Common myeloid progenitor, CD34-positive (primary cell): ENCODE measurements at regions not wholly inside any gene's neighbourhood (a gene's known extent, or its start where the extent isn't known, plus 50 kb on each side); places are given as distances from the start of the nearest gene placed in this dataset.

Experiments used
- CTCF ChIA-PET: fragments of 350-600 bp; sonication (Branson Sonifier 250); formaldehyde crosslinking; loops from one replicate; lab custom pipeline; 2021; ENCODE audit warnings: antibody characterized with exemption; lab: Charles Lee
- POLR2A ChIA-PET: fragments of 350-600 bp; sonication (Branson Sonifier 250); formaldehyde crosslinking; loops from one replicate; lab custom pipeline; 2021; ENCODE audit warnings: antibody characterized with exemption; lab: Charles Lee
- DNase-seq, 3 donors: peaks; one replicate each; pipeline versions ENCODE4 v3.0.0 to v3.0.0-alpha.2; 2013
- H3K27ac ChIP-seq, 2 experiments: 1 replicate in 1 of 2; 2 replicates in 1 of 2; pipeline ENCODE4 v1.7.0; 2013; ENCODE audit warnings: inconsistent platforms in 2 of 2, low read length in 2 of 2, mild to moderate bottlenecking in 2 of 2, low read depth in 1 of 2, moderate library complexity in 1 of 2; ENCODE audit not compliant: severe bottlenecking in 2 of 2, insufficient read depth in 1 of 2, poor library complexity in 1 of 2
- H3K27me3 ChIP-seq, 5 experiments: replicated peaks in 2 of 5; 1 replicate in 3 of 5; 2 replicates in 2 of 5; pipeline versions ENCODE4 v1.6.1 to v1.7.0; 2013; ENCODE audit warnings: low read length in 4 of 5, mild to moderate bottlenecking in 2 of 5, moderate library complexity in 2 of 5, inconsistent platforms in 1 of 5; ENCODE audit not compliant: insufficient read depth in 5 of 5, control insufficient read depth in 4 of 5
- H3K36me3 ChIP-seq, 4 experiments: 1 replicate in 2 of 4; 2 replicates in 2 of 4; pipeline versions ENCODE4 v1.6.1 to v1.7.0; 2013; ENCODE audit warnings: low read length in 3 of 4, control low read depth in 1 of 4, mild to moderate bottlenecking in 1 of 4; ENCODE audit not compliant: control insufficient read depth in 4 of 4, insufficient read depth in 4 of 4
- H3K4me1 ChIP-seq, 4 experiments: 1 replicate in 3 of 4; 2 replicates in 1 of 4; pipeline versions ENCODE4 v1.6.1 to v1.7.1; 2013; ENCODE audit warnings: low read length in 3 of 4, mild to moderate bottlenecking in 3 of 4, control low read depth in 1 of 4, inconsistent platforms in 1 of 4, moderate library complexity in 1 of 4; ENCODE audit not compliant: control insufficient read depth in 4 of 4, insufficient read depth in 4 of 4; ENCODE audit errors: control extremely low read depth in 1 of 4
- H3K4me3 ChIP-seq, 7 experiments: 1 replicate in 4 of 7; 2 replicates in 3 of 7; pipeline versions ENCODE4 v1.5.1 to v1.7.0; 2013; ENCODE audit warnings: mild to moderate bottlenecking in 7 of 7, low read length in 6 of 7, moderate library complexity in 6 of 7, inconsistent platforms in 2 of 7, low read depth in 2 of 7, control low read depth in 1 of 7; ENCODE audit not compliant: insufficient read depth in 4 of 7, control insufficient read depth in 1 of 7; ENCODE audit errors: extremely low read depth in 1 of 7
- H3K9me3 ChIP-seq, 5 experiments: 1 replicate in 4 of 5; 2 replicates in 1 of 5; pipeline versions ENCODE4 v1.6.1 to v1.7.1; 2013; ENCODE audit warnings: low read length in 4 of 5, mild to moderate bottlenecking in 2 of 5, inconsistent platforms in 1 of 5, low read depth in 1 of 5, moderate library complexity in 1 of 5; ENCODE audit not compliant: control insufficient read depth in 4 of 5, insufficient read depth in 2 of 5; ENCODE audit errors: control extremely low read depth in 1 of 5
- WGBS: methylation state at CpG from one replicate; pipeline ENCODE4 v1.1.5; 2013; ENCODE audit not compliant: insufficient coverage; 5-methylcytosine and 5-hydroxymethylcytosine counted together

- no peak overlapping the region for H3K27ac ChIP-seq
- 100% methylated on average over 1 of the region's 3 CpGs for WGBS
- POLR2A ChIA-PET: interaction anchor here (0.6 kb wide), 1 partner anchor 226 kb away, joined by 3 read pairs; no protein-coding TSS in a partner anchor
- no peaks in the 10 kb centered on the region for H3K36me3 ChIP-seq
- no peaks in the 10 kb centered on the region for H3K4me1 ChIP-seq
- DNase-seq: no peak
- H3K4me3 ChIP-seq: no peak overlapping the region
- no peaks in the 10 kb centered on the region for H3K27me3 ChIP-seq
- CTCF ChIA-PET: interaction anchor here (0.7 kb wide), 1 partner anchor 8 kb away, joined by 3 read pairs; no protein-coding TSS in a partner anchor
- H3K9me3 ChIP-seq: no peaks in the 10 kb centered on the region
These were observed 156.4 kb upstream of the ELL2 start for GRCh38 chr5:96117771-96118651.

DNA sequence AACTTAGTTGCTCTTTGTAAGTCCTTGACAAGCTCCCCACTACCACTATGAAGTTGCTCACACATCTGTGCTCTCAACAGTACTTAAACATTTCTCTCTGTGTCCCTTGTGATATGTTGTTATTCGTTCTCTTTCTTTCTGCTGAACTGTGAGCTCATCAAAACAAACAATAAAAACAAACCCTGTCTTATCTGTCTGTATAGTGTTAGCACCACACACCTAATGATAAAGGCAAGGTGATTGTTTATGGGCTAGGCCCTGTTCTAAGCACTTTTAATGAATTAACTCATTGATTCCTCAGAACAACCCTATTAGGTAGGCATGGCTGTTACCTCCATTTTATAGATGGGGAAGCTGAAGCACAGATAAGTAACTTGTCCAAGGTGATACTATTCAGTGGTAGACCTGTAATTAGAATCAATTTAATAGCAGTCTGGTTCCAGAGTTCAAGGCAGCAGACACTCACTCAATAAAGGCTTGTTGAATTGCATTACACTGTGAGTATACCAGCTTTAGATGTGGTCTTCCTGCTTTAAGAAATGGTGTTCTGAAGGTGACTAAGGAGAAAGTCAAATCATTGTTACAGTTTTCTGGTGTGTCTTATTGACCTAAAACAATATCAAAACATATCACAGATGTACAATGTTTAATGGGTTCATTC, 153.6 kb upstream of the ELL2 start:
- Histone ChIP-seq H3K4me3 (no peak overlapping the region), H3K36me3 (no peaks in the 10 kb centered on the region), H3K27ac (no peak overlapping the region), H3K27me3 (no peaks in the 10 kb centered on the region), H3K4me1 (no peaks in the 10 kb centered on the region), H3K9me3 (no peaks in the 10 kb centered on the region)
- ChIA-PET CTCF (interaction anchor here (1.2 kb wide), 2 partner anchors 20 to 26 kb away, joined by 3 to 5 read pairs; no protein-coding TSS in a partner anchor), POLR2A (no interaction called here)
- peak in 2 of 3 donors; percentile 11 to 22 for DNase-seq
- 100% methylated on average over 1 of the region's 1 CpG for WGBS

GRCh38 chr5:96114736-96115135, 153.1 kb upstream of the ELL2 start:
- no peaks in the 10 kb centered on the region for H3K36me3 ChIP-seq
- POLR2A ChIA-PET: no interaction called here
- H3K27me3 ChIP-seq: no peaks in the 10 kb centered on the region
- CTCF ChIA-PET: interaction anchor here (1.2 kb wide), 2 partner anchors 20 to 26 kb away, joined by 3 to 5 read pairs; no protein-coding TSS in a partner anchor
- H3K9me3 ChIP-seq: no peaks in the 10 kb centered on the region
- H3K4me3 ChIP-seq: no peak overlapping the region
- no peak for DNase-seq
- WGBS: 100% methylated on average over 1 of the region's 2 CpGs
- no peak overlapping the region for H3K27ac ChIP-seq
- no peaks in the 10 kb centered on the region for H3K4me1 ChIP-seq

DNA sequence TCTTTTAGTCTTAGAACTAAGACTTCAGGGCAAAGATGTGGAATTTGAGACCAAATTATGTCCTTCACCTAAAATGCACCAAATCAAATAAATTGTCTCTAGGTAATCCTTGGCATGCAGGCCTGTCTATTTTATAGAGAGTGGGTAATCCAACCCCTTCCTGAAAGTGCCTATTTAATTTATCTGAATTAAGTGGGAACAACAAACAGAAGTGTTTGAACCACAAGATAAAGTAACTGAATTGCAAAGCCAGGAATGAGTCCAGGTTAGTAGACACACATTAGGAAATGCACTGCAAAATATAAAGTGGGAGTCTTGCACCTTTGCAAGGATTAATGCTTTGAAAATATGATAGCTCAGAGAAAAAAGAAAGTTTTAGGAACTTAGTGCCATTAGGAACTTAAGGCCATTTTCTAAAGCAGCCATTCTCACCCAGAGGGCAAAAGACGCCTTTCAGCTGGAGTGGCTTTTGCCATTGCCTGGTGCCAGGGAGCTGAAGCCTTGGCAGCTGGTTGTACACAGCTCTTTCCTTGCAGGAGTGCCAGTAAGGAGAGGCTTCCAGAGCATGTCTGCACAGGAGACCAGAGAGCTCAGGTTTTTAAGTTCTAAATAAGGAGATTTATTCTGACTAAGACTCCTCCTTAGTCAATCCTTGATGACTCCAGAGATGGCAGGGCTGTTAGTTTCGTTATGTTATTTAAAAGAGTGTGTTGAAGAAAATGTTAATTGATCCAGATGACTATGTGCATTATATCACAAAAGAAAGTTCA, 151.7 kb upstream of the ELL2 start:
- H3K36me3 ChIP-seq: no peaks in the 10 kb centered on the region
- no peaks in the 10 kb centered on the region for H3K9me3 ChIP-seq
- ChIA-PET CTCF (no interaction called here), POLR2A (no interaction called here)
- WGBS: no CpG with 5 or more reads among the region's 2 CpGs
- no peaks in the 10 kb centered on the region for H3K4me1 ChIP-seq
- no peaks in the 10 kb centered on the region for H3K27me3 ChIP-seq
- H3K27ac ChIP-seq: no peak overlapping the region
- H3K4me3 ChIP-seq: no peak overlapping the region
- no peak for DNase-seq

DNA sequence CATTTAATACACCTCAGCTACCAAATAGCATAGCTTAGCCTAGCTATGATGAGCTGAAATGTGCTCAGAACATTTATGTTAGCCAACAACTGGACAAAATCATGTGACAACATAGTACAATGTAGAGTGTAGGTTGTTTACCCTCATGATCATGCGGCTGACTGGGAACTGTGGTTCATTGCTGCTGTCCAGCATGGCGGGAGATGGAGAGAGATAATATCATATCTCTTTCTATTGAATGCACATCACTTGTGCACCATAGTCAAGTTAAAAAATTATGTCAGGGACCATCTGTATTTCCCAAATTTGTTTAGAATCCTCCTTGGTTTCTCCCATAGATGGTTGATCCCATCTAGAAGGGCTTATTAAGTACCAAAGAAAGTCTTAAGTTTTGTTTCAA, 151.1 kb upstream of the ELL2 start:
- ChIA-PET POLR2A (no interaction called here), CTCF (no interaction called here)
- no peak overlapping the region for H3K4me3 ChIP-seq
- H3K4me1 ChIP-seq: no peaks in the 10 kb centered on the region
- no peaks in the 10 kb centered on the region for H3K36me3 ChIP-seq
- WGBS: no CpG with 5 or more reads among the region's 2 CpGs
- H3K27ac ChIP-seq: no peak overlapping the region
- H3K9me3 ChIP-seq: no peaks in the 10 kb centered on the region
- H3K27me3 ChIP-seq: no peaks in the 10 kb centered on the region
- DNase-seq: no peak

GRCh38 chr5:96112123-96112670, 150.5 kb upstream of the ELL2 start:
- Histone ChIP-seq H3K9me3 (no peaks in the 10 kb centered on the region), H3K36me3 (no peaks in the 10 kb centered on the region), H3K27me3 (no peaks in the 10 kb centered on the region), H3K27ac (no peak overlapping the region), H3K4me1 (no peaks in the 10 kb centered on the region), H3K4me3 (no peak overlapping the region)
- ChIA-PET POLR2A (interaction anchor here (0.6 kb wide), 1 partner anchor 95 kb away, joined by 4 read pairs; no protein-coding TSS in a partner anchor), CTCF (no interaction called here)
- no CpG with 5 or more reads among the region's 1 CpG for WGBS
- peak in 1 of 3 donors; percentile 10 for DNase-seq
